PC-3 (cell line): ENCODE measurements at regions not wholly inside any gene's neighbourhood (a gene's known extent, or its start where the extent isn't known, plus 50 kb on each side); places are given as distances from the start of the nearest gene placed in this dataset.

ENCODE experiments used
- ATAC-seq: fragments of 200-7000 bp; cut with Tn5 transposase; 2 replicates; pipeline ENCODE4 v1.9.1; 2020; ENCODE audit warnings: mild to moderate bottlenecking, moderate library complexity
- BruUV-seq: library from RNA; stranded (reverse); fragments of 400-500 nt; replicated peaks from 2 replicates; lab custom pipeline; 2021; lab: Mats Ljungman, UMichigan
- CTCF ChIA-PET: fragments of 300-600 bp; sonication (Branson Sonifier 250); formaldehyde crosslinking; loops from one replicate; lab custom pipeline; 2022; ENCODE audit warnings: antibody characterized with exemption; lab: Charles Lee
- POLR2A ChIA-PET: fragments of 300-600 bp; sonication (Branson Sonifier 250); formaldehyde crosslinking; loops from one replicate; lab custom pipeline; 2022; ENCODE audit warnings: antibody characterized with exemption; ENCODE audit not compliant: unreplicated experiment; lab: Charles Lee
- DNase-seq: peaks from one replicate; pipeline ENCODE4 v3.0.0-alpha.2; 2015
- H2AFZ ChIP-seq: fragments of 300-600 bp; sonication (generic); 2 replicates; pipeline ENCODE4 v1.6.0; 2016; ENCODE audit warnings: antibody characterized with exemption, low read length
- H3F3A ChIP-seq: fragments of 300-600 bp; sonication (generic); one replicate; pipeline ENCODE4 v1.6.0; 2017; ENCODE audit warnings: antibody characterized with exemption, low read length, control low read depth, mild to moderate bottlenecking; ENCODE audit not compliant: unreplicated experiment
- H3K27ac ChIP-seq: fragments of 300-600 bp; sonication (generic); 2 replicates; pipeline ENCODE4 v1.5.1; 2016; ENCODE audit warnings: mild to moderate bottlenecking, low read length
- H3K27me3 ChIP-seq: fragments of 300-600 bp; sonication (generic); 2 replicates; pipeline ENCODE4 v1.6.1; 2016; ENCODE audit warnings: low read length, mixed read lengths
- H3K36me3 ChIP-seq: fragments of 300-600 bp; sonication (generic); 2 replicates; pipeline ENCODE4 v1.6.1; 2016; ENCODE audit warnings: low read depth, mixed run types, low read length, mixed read lengths
- H3K4me1 ChIP-seq: fragments of 300-600 bp; sonication (generic); 2 replicates; pipeline ENCODE4 v1.5.1; 2016; ENCODE audit warnings: low read length; ENCODE audit not compliant: insufficient read depth
- H3K4me2 ChIP-seq: fragments of 300-600 bp; sonication (generic); 2 replicates; pipeline ENCODE4 v1.6.0; 2016; ENCODE audit warnings: low read length
- H3K4me3 ChIP-seq: fragments of 300-600 bp; sonication (generic); 2 replicates; pipeline ENCODE4 v1.5.1; 2016; ENCODE audit warnings: mild to moderate bottlenecking, low read length, mixed read lengths
- H3K79me2 ChIP-seq: fragments of 300-600 bp; sonication (generic); 2 replicates; pipeline ENCODE4 v1.6.1; 2017; ENCODE audit warnings: low read length, mixed read lengths
- H3K9ac ChIP-seq: fragments of 300-600 bp; sonication (generic); 2 replicates; pipeline ENCODE4 v1.6.0; 2016; ENCODE audit warnings: mild to moderate bottlenecking, low read length
- H3K9me2 ChIP-seq: fragments of 300-600 bp; sonication (generic); replicated peaks from 2 replicates; pipeline ENCODE4 v1.6.1; 2016; ENCODE audit warnings: mixed run types, low read length, mixed read lengths
- H3K9me3 ChIP-seq: fragments of 300-600 bp; sonication (generic); 2 replicates; pipeline ENCODE4 v1.6.1; 2016; ENCODE audit warnings: low read length, mixed read lengths
- H4K20me1 ChIP-seq: fragments of 300-600 bp; sonication (generic); 2 replicates; pipeline ENCODE4 v1.6.1; 2016; ENCODE audit warnings: low read length, mixed read lengths
- EZH2 ChIP-seq: fragments of 300-600 bp; sonication (generic); IDR thresholded peaks from one replicate; pipeline ENCODE4 v1.6.1; 2017; ENCODE audit warnings: antibody characterized with exemption, mild to moderate bottlenecking, low read length; ENCODE audit not compliant: unreplicated experiment
- EZH2phosphoT487 ChIP-seq: fragments of 300-600 bp; sonication (generic); IDR thresholded peaks from 2 replicates; pipeline ENCODE4 v1.6.1; 2018; ENCODE audit warnings: mild to moderate bottlenecking, antibody characterized with exemption, low read length, borderline replicate concordance
- intact Hi-C: fragments of 100-400 bp; cut with micrococcal nuclease; formaldehyde crosslinking; loops from 2 replicates; pipeline ENCODE4 v1.9.0; 2023
- TF ChIP-seq, protein P1 (sequence below): fragments of 300-600 bp; sonication (generic); conservative IDR thresholded peaks from 2 replicates; pipeline ENCODE4 v1.5.1; 2017; ENCODE audit warnings: antibody characterized with exemption, low read depth, mild to moderate bottlenecking, low read length

DNA sequence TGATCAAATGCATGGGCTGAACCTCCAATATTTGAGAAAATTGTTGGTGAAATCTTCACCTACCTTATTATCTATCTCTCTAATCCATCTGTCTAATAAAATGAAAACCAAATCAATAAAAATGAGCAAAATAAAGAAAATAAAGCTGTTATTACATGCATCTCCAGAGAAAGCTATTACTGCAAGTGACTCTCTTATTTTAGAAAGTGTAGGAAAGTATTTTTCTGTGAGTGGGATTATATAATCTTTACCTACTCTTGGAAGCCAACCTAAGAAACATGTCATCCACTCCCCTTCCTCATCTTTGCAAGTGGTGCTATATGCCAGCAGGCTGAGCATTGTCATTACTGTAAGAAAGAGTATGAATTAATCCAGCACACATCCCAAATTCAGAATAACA, 191.5 kb upstream of the RFC3 start:
- ATAC-seq (no peak), DNase-seq (no peak)
- ChIA-PET CTCF (no interaction called here), POLR2A (no interaction called here)
- Histone ChIP-seq H3K36me3 (no peaks in the 10 kb centered on the region), H3K27me3 (no peaks in the 10 kb centered on the region), H2AFZ (no peak overlapping the region), H3K4me3 (no peak overlapping the region), H3K4me2 (no peak overlapping the region), H3K9me2 (no peaks in the 10 kb centered on the region), H3K9ac (no peak overlapping the region), H3K9me3 (no peaks in the 10 kb centered on the region), H3K4me1 (no peaks in the 10 kb centered on the region), H3F3A (no peaks in the 10 kb centered on the region), H3K79me2 (no peaks in the 10 kb centered on the region), H4K20me1 (no peaks in the 10 kb centered on the region), H3K27ac (no peak overlapping the region)
- BruUV-seq: no TSS peak
- TF ChIP-seq, protein P1, sequence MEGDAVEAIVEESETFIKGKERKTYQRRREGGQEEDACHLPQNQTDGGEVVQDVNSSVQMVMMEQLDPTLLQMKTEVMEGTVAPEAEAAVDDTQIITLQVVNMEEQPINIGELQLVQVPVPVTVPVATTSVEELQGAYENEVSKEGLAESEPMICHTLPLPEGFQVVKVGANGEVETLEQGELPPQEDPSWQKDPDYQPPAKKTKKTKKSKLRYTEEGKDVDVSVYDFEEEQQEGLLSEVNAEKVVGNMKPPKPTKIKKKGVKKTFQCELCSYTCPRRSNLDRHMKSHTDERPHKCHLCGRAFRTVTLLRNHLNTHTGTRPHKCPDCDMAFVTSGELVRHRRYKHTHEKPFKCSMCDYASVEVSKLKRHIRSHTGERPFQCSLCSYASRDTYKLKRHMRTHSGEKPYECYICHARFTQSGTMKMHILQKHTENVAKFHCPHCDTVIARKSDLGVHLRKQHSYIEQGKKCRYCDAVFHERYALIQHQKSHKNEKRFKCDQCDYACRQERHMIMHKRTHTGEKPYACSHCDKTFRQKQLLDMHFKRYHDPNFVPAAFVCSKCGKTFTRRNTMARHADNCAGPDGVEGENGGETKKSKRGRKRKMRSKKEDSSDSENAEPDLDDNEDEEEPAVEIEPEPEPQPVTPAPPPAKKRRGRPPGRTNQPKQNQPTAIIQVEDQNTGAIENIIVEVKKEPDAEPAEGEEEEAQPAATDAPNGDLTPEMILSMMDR: no peak
- TF ChIP-seq EZH2: no peak
- TF ChIP-seq EZH2phosphoT487: no peak
- intact Hi-C loops: no loop called here

GRCh38 chr13:33628662-33629061, 189.3 kb upstream of the RFC3 start:
- TF ChIP-seq, protein P1: no peak
- TF ChIP-seq EZH2phosphoT487: no peak
- TF ChIP-seq EZH2: no peak
- POLR2A ChIA-PET: no interaction called here

GRCh38 chr13:33629605-33630360, 188.2 kb upstream of the RFC3 start:
- Histone ChIP-seq H2AFZ (no peak overlapping the region), H3K4me3 (no peak overlapping the region), H3K27ac (no peak overlapping the region), H3K79me2 (no peaks in the 10 kb centered on the region), H3F3A (no peaks in the 10 kb centered on the region), H3K4me1 (no peaks in the 10 kb centered on the region), H3K9me2 (no peaks in the 10 kb centered on the region), H3K9me3 (no peaks in the 10 kb centered on the region), H3K27me3 (no peaks in the 10 kb centered on the region), H3K9ac (no peak overlapping the region), H3K4me2 (no peak overlapping the region), H4K20me1 (no peaks in the 10 kb centered on the region), H3K36me3 (no peaks in the 10 kb centered on the region)
- BruUV-seq: no TSS peak
- ATAC-seq (no peak), DNase-seq (no peak)
- CTCF ChIA-PET: no interaction called here
- no peak for TF ChIP-seq EZH2
- TF ChIP-seq, protein P1: no peak
- no peak for TF ChIP-seq EZH2phosphoT487
- intact Hi-C loops: no loop called here
- POLR2A ChIA-PET: no interaction called here

More at GRCh38 chr13:33628662-33629061, 189.3 kb upstream of the RFC3 start:
- Histone ChIP-seq H3K79me2 (no peaks in the 10 kb centered on the region), H2AFZ (no peak overlapping the region), H3K9me3 (no peaks in the 10 kb centered on the region), H4K20me1 (no peaks in the 10 kb centered on the region), H3K36me3 (no peaks in the 10 kb centered on the region), H3F3A (no peaks in the 10 kb centered on the region), H3K4me2 (no peak overlapping the region), H3K4me1 (no peaks in the 10 kb centered on the region), H3K9ac (no peak overlapping the region), H3K9me2 (no peaks in the 10 kb centered on the region), H3K4me3 (no peak overlapping the region), H3K27me3 (no peaks in the 10 kb centered on the region), H3K27ac (no peak overlapping the region)
- intact Hi-C loops: no loop called here
- BruUV-seq: no TSS peak
- ATAC-seq (no peak), DNase-seq (no peak)
- CTCF ChIA-PET: no interaction called here
